ENCODE measurements at regions not wholly inside any gene's neighbourhood (a gene's known extent, or its start where the extent isn't known, plus 50 kb on each side); places are given as distances from the start of the nearest gene placed in this dataset.
A peak's percentile ranks its signal among the peaks of the same experiment; 100 is the strongest.

GRCh38 chr21:41641821-41642701 is 124.8 kb downstream of the RIPK4 start:
- Histone ChIP-seq H3K9me3 (no peaks in the 10 kb centered on the region), H3K27ac (peak overlapping the region; percentile 48 to 55), H3K36me3 (no peaks in the 10 kb centered on the region), H3K27me3 (no peaks in the 10 kb centered on the region), H3K4me3 (no peak overlapping the region), H3K4me1 (no peaks in the 10 kb centered on the region)
- intact Hi-C loops (cut with DNase I; ENCODE audit: low total_unique reads): no loop called here
- DNase-seq: peak; percentile 51 to 69
- no peak for TF ChIP-seq POLR2A (IDR thresholded peaks at IDR 0.05)
- TF ChIP-seq CTCF (IDR thresholded peaks at IDR 0.05): no peak

GRCh38 chr21:41641510-41641815 is 125.4 kb downstream of the RIPK4 start:
- DNase-seq: no peak
- Histone ChIP-seq H3K9me3 (no peaks in the 10 kb centered on the region), H3K27ac (peak overlapping the region; percentile 46 to 55), H3K4me3 (no peak overlapping the region), H3K36me3 (no peaks in the 10 kb centered on the region), H3K4me1 (no peaks in the 10 kb centered on the region), H3K27me3 (no peaks in the 10 kb centered on the region)
- TF ChIP-seq CTCF (IDR thresholded peaks at IDR 0.05) (no peak), POLR2A (IDR thresholded peaks at IDR 0.05) (no peak)
- intact Hi-C loops (cut with DNase I; ENCODE audit: low total_unique reads): no loop called here

GRCh38 chr21:41640748-41641509 is 125.9 kb downstream of the RIPK4 start:
- intact Hi-C loops (cut with DNase I; ENCODE audit: low total_unique reads): no loop called here
- TF ChIP-seq POLR2A (IDR thresholded peaks at IDR 0.05) (no peak), CTCF (IDR thresholded peaks at IDR 0.05) (no peak)
- no peaks in the 10 kb centered on the region for H3K36me3 ChIP-seq
- DNase-seq: peak in 1 of 2 donors; percentile 28
- no peaks in the 10 kb centered on the region for H3K27me3 ChIP-seq
- H3K4me3 ChIP-seq: no peak overlapping the region
- H3K9me3 ChIP-seq: no peaks in the 10 kb centered on the region
- H3K4me1 ChIP-seq: no peaks in the 10 kb centered on the region
- H3K27ac ChIP-seq: peak overlapping the region; percentile 46 to 55

- intact Hi-C loops (cut with DNase I; ENCODE audit: low total_unique reads): no loop called here
- Histone ChIP-seq H3K27me3 (no peaks in the 10 kb centered on the region), H3K27ac (no peak overlapping the region), H3K36me3 (no peaks in the 10 kb centered on the region), H3K9me3 (no peaks in the 10 kb centered on the region), H3K4me3 (no peak overlapping the region), H3K4me1 (no peaks in the 10 kb centered on the region)
- no peak for DNase-seq
- TF ChIP-seq CTCF (IDR thresholded peaks at IDR 0.05) (no peak), POLR2A (IDR thresholded peaks at IDR 0.05) (no peak)
Measured at GRCh38 chr21:41639766-41640165, 127.1 kb downstream of the RIPK4 start.

- Histone ChIP-seq H3K36me3 (no peaks in the 10 kb centered on the region), H3K4me1 (no peaks in the 10 kb centered on the region), H3K27me3 (no peaks in the 10 kb centered on the region), H3K27ac (no peak overlapping the region), H3K9me3 (no peaks in the 10 kb centered on the region), H3K4me3 (no peak overlapping the region)
- no peak for DNase-seq
- no peak for TF ChIP-seq CTCF (IDR thresholded peaks at IDR 0.05)
- no peak for TF ChIP-seq POLR2A (IDR thresholded peaks at IDR 0.05)
- intact Hi-C loops (cut with DNase I; ENCODE audit: low total_unique reads): no loop called here
Measured at GRCh38 chr21:41639336-41639735, 127.5 kb downstream of the RIPK4 start.

All from uterus (tissue), 3 donors.